BLaER1 (cell line): ENCODE measurements at regions not wholly inside any gene's neighbourhood (a gene's known extent, or its start where the extent isn't known, plus 50 kb on each side); places are given as distances from the start of the nearest gene placed in this dataset.
A peak's percentile ranks its signal among the peaks of the same experiment; 100 is the strongest.

ENCODE experiments used
- H3K27ac ChIP-seq: shearing (Covaris generic); formaldehyde crosslinking; 2 replicates; pipeline ENCODE4 v1.8.1; 2022
- H3K27me3 ChIP-seq: shearing (Covaris generic); formaldehyde crosslinking; 2 replicates; pipeline ENCODE4 v1.8.1; 2022
- H3K36me3 ChIP-seq: shearing (Covaris generic); formaldehyde crosslinking; 2 replicates; pipeline ENCODE4 v1.8.1; 2022
- H3K4me1 ChIP-seq: shearing (Covaris generic); formaldehyde crosslinking; 2 replicates; pipeline ENCODE4 v1.8.1; 2022
- H3K4me2 ChIP-seq: shearing (Covaris generic); formaldehyde crosslinking; 2 replicates; pipeline ENCODE4 v1.8.1; 2022
- H3K4me3 ChIP-seq: shearing (Covaris generic); formaldehyde crosslinking; 2 replicates; pipeline ENCODE4 v1.8.1; 2022
- H3K9ac ChIP-seq: shearing (Covaris generic); formaldehyde crosslinking; 2 replicates; pipeline ENCODE4 v1.8.1; 2022
- H3K9me3 ChIP-seq: shearing (Covaris generic); formaldehyde crosslinking; 2 replicates; pipeline ENCODE4 v1.8.1; 2022
- H4K20me1 ChIP-seq: shearing (Covaris generic); formaldehyde crosslinking; 2 replicates; pipeline ENCODE4 v1.8.1; 2022
- Cebpa-rat ChIP-seq: shearing (Covaris generic); IDR thresholded peaks from 2 replicates; pipeline ENCODE4 v1.8.1; 2022

DNA sequence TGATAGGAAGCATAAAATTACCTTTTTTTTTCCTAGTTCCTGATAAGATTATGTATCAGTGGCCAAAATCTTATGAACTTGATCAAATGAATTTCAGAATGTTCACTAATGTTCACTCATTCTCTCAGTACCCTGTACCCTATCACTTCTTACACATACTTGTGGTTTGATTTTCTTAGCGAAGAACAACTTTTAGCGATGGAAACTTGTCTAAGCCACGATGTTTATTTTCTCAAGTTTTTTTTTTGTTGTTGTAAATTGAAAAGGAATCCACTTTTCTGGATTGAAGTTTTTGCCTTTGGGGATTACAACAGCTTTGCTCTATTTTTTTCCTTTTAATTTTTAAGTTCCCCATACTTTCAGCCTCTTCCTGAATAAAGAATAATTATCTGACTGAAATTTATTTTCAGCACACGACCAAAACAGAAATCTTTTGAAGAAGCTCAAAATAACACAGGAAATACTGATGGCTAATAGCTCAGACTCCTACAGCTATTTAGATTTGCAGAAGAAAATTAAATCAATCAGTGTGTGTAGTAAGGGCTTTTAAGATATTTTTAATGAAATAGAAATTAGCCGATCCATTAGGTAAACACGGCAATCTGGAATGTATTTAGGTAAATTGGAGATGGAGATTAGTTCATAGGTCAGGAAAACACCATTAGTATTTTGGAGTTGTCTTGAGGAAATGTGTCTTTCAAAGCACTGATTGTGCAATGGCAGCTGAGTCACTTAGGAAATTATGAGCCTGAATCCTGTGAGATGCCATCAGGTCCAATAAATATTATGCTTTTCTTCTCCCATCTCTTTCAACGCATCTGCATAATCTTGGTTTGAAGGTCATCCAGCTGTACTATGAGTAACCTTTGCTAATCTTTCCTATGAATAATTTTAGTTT is 217.5 kb downstream of the GJA1 start:
- Histone ChIP-seq H3K9me3 (peaks cover 17% of the 10 kb centered on the region), H3K4me1 (peaks cover 38% of the 10 kb centered on the region), H3K27ac (peak overlapping the region; percentile 69), H3K27me3 (no peaks in the 10 kb centered on the region), H4K20me1 (no peaks in the 10 kb centered on the region), H3K9ac (peak overlapping the region; percentile 45; the same call in 1 of the 2 replicates), H3K4me2 (peak overlapping the region; percentile 81), H3K4me3 (peak overlapping the region; percentile 3; the same call in 1 of the 2 replicates), H3K36me3 (no peaks in the 10 kb centered on the region)
- TF ChIP-seq Cebpa-rat: no peak; the same call in 1 of the 2 replicates

DNA sequence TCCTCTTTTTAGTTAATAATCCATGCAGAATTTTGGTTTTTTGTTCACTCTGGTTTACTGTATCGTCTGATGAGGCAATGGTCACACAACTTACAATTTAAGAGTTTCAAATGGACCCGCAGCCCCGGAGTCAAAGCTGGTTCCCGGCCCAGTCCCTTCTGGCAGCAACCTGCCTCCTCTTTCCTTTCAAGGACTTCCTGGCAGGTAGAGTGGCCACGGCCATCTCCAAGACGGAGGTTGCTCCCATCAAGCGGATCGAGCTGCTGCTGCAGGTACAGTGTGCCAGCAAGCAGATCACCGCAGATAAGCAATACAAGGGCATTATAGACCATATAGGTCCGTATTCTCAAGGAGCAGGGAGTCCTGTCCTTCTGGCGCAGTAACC is 218.2 kb downstream of the GJA1 start:
- no peak for TF ChIP-seq Cebpa-rat
- no peak overlapping the region for H3K9ac ChIP-seq

DNA sequence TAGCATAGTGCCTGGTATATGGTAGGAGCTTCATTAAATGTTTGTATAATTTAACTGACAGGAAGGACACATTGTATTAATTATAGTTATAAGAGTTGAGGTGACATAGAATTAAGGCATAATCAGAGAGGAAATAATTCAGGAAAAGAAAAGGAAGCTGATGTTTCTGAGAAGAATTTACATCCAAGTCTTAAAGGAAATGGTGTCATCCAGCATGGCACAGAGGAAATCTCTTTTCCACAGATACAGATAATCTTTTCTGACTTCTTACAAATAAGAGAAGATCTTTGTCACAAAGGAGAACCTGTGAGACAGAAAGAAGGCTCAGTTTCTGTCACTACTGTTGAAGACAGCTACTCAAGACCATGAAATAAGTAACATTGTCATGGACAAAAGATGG is 222.5 kb downstream of the GJA1 start:
- Histone ChIP-seq H4K20me1 (no peaks in the 10 kb centered on the region), H3K9ac (no peak overlapping the region), H3K4me3 (no peak overlapping the region), H3K4me1 (peaks cover 12% of the 10 kb centered on the region), H3K4me2 (no peak overlapping the region), H3K36me3 (no peaks in the 10 kb centered on the region), H3K9me3 (peaks cover 9% of the 10 kb centered on the region), H3K27me3 (no peaks in the 10 kb centered on the region), H3K27ac (no peak overlapping the region)
- TF ChIP-seq Cebpa-rat: no peak

More for the DNA sequence above, 218.2 kb downstream of the GJA1 start:
- no peaks in the 10 kb centered on the region for H3K36me3 ChIP-seq
- H3K27me3 ChIP-seq: no peaks in the 10 kb centered on the region
- no peak overlapping the region for H3K4me3 ChIP-seq
- H4K20me1 ChIP-seq: no peaks in the 10 kb centered on the region
- H3K4me1 ChIP-seq: peaks cover 38% of the 10 kb centered on the region
- H3K27ac ChIP-seq: peak overlapping the region; percentile 69
- H3K4me2 ChIP-seq: peak overlapping the region; percentile 81
- H3K9me3 ChIP-seq: peaks cover 13% of the 10 kb centered on the region

DNA sequence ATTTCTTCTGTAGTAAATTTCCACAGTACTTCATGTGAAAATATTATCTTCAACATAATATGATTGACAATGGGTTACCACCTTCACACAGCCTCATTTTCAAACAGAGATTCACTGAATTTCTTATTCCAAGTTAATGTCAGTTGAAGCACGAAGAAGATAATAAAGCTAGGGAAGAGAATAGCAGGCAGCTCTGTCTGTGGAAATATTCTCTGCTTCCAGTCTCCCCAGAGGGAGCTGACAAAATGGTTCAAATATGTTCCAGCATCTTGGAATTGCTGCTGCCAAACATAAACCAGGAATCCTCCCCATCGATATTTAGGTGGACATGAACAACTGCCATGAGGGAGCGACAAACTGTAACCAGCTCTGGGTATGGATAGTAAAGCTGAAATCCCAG is 224.8 kb downstream of the GJA1 start:
- Histone ChIP-seq H3K4me3 (no peak overlapping the region), H3K4me2 (no peak overlapping the region), H3K9me3 (no peaks in the 10 kb centered on the region), H4K20me1 (no peaks in the 10 kb centered on the region), H3K4me1 (no peaks in the 10 kb centered on the region), H3K27ac (no peak overlapping the region), H3K9ac (no peak overlapping the region), H3K27me3 (no peaks in the 10 kb centered on the region), H3K36me3 (no peaks in the 10 kb centered on the region)
- TF ChIP-seq Cebpa-rat: no peak

DNA sequence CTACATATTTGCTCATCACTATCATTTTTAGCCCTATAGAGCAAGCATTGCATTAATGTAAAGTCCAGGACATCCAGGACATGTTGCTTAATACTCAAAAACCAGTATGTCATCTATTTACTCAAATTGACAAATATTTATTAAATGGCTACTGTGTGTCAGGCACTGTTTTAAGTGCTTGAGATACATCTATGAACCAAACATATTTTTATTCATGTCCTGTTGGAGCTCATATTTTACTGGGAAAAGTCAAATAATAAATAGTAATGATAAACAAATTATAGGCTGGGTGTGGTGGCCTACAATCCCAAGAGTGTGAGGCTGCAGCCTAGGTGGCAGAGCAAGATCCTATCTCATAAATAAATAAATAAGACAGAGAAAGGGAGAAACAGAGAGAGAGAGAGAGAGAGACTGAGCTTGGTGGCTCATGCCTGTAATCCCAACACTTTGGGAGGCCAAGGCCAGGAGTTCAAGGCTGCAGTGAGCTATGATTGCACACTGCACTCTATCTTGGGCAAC is 227.9 kb downstream of the GJA1 start:
- Histone ChIP-seq H3K4me2 (no peak overlapping the region), H3K36me3 (no peaks in the 10 kb centered on the region), H3K27ac (no peak overlapping the region)

DNA sequence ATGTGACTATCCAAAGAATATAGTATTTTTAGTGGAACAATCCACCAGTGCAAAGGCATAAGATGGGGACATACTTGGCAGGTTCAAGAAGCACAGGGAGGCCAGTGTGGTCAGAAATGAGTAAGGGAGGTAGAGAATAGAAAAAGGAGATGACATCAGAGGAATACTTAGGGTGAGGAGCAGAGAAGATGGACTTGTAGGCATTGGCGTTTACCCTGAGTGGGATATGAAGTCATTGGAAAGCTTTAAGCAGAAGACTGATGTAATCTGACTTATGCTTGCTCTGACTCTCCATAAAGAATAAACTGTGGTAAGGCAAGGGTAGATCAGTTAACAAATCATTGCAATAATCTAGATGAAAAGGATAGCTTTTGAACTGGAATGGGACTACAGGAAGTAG is 228.7 kb downstream of the GJA1 start:
- no peak overlapping the region for H3K27ac ChIP-seq
- no peak overlapping the region for H3K9ac ChIP-seq
- no peaks in the 10 kb centered on the region for H3K4me1 ChIP-seq
- TF ChIP-seq Cebpa-rat: no peak
- H4K20me1 ChIP-seq: no peaks in the 10 kb centered on the region
- H3K27me3 ChIP-seq: no peaks in the 10 kb centered on the region
- H3K4me3 ChIP-seq: no peak overlapping the region
- H3K9me3 ChIP-seq: no peaks in the 10 kb centered on the region; the same call in 1 of the 2 replicates
- no peaks in the 10 kb centered on the region for H3K36me3 ChIP-seq
- no peak overlapping the region for H3K4me2 ChIP-seq

More for the DNA sequence above, 227.9 kb downstream of the GJA1 start:
- Histone ChIP-seq H3K4me1 (no peaks in the 10 kb centered on the region), H3K9me3 (no peaks in the 10 kb centered on the region), H3K9ac (no peak overlapping the region), H3K27me3 (no peaks in the 10 kb centered on the region), H4K20me1 (no peaks in the 10 kb centered on the region), H3K4me3 (no peak overlapping the region)
- no peak for TF ChIP-seq Cebpa-rat

DNA sequence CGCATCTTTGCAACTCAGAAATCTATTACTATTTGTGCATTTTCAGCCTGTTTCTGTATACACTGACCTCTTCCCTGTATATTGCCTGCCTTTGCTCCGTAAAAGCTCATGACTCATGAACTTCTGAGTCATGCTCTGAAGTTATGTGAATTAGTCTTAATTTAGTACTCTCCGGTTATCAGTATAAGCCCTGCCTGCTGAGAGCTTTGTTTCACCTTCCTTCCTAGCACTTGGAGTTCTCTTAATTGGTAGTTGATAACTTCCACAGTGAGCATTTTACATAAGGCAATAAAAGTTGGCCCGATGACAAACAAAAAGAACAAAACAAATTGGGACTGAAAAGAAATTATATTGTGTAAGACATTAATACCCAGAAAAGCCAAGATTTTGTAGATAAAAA is 231.4 kb downstream of the GJA1 start:
- no peak overlapping the region for H3K4me2 ChIP-seq
- no peaks in the 10 kb centered on the region for H3K36me3 ChIP-seq
- no peak for TF ChIP-seq Cebpa-rat
- peaks cover 1% of the 10 kb centered on the region; the same call in 1 of the 2 replicates for H3K4me1 ChIP-seq
- no peak overlapping the region for H3K9ac ChIP-seq
- no peaks in the 10 kb centered on the region for H3K27me3 ChIP-seq
- H3K9me3 ChIP-seq: peaks cover 5% of the 10 kb centered on the region; the same call in 1 of the 2 replicates
- H4K20me1 ChIP-seq: no peaks in the 10 kb centered on the region
- H3K4me3 ChIP-seq: no peak overlapping the region
- H3K27ac ChIP-seq: no peak overlapping the region

DNA sequence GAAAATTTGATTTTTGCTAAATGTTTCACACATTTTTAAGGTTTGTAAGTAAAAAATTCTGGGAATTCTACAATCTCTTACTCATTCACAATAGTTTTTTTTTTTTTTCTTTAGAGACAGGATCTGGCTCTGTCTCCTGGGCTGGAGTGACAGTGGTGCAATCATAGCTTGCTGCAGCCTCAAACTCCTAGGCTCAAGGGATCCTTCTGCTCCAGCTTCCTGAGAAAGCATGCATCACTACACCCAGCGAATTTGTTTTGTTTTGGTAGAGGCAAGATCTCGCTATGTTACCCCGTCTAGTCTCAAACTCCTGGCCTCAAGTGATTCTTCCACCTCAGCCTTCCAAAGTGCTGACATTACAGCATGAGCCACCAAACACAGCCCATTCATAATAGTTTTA is 232.8 kb downstream of the GJA1 start:
- TF ChIP-seq Cebpa-rat: no peak
- Histone ChIP-seq H3K9me3 (peaks cover 5% of the 10 kb centered on the region; the same call in 1 of the 2 replicates), H3K27me3 (no peaks in the 10 kb centered on the region), H3K36me3 (no peaks in the 10 kb centered on the region), H3K27ac (no peak overlapping the region), H4K20me1 (no peaks in the 10 kb centered on the region), H3K4me3 (no peak overlapping the region), H3K4me1 (peaks cover 16% of the 10 kb centered on the region), H3K4me2 (no peak overlapping the region), H3K9ac (no peak overlapping the region)

DNA sequence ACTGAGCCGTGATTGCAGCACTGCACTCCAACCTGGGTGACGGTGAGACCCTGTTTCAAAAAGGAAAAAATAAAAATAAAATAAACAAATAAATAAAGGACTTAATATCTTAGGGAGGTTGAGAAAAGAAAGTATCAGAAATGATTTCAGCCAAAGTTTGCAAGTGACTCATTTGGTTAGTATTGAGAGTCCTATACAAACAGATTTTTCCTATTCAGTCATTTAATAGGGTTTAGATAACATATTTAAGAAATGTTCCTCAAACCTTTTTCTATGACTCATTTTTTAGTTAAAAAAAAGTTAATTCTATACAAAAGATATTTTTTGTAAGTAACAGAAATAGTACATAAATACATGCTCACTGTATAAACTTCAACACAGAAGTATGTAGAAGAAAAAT is 235.1 kb downstream of the GJA1 start:
- Histone ChIP-seq H3K4me3 (no peak overlapping the region), H3K36me3 (no peaks in the 10 kb centered on the region), H3K9ac (no peak overlapping the region), H3K9me3 (peaks cover 5% of the 10 kb centered on the region; the same call in 1 of the 2 replicates), H3K27ac (no peak overlapping the region), H3K27me3 (no peaks in the 10 kb centered on the region), H3K4me1 (peaks cover 21% of the 10 kb centered on the region), H3K4me2 (no peak overlapping the region), H4K20me1 (no peaks in the 10 kb centered on the region)
- TF ChIP-seq Cebpa-rat: no peak

DNA sequence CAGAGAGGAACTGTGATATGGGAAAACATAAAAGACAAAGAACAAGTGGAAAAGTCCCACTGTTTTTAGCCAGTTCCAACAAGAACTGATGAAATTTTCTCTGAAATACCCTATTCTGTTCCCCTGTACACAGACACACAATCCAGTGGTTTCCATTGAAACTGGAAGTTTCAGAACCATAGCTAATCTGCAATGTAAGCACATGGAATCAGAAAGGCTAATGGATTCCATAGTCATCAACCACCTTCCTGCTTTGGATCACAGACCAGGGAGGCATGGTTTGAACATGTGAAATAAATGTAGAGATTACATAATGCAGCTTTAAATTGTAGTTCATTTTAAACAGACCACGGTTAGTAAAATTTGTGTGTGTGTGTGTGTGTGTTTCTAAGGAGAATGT is 242.1 kb downstream of the GJA1 start:
- Histone ChIP-seq H3K36me3 (no peaks in the 10 kb centered on the region), H3K27ac (no peak overlapping the region), H4K20me1 (no peaks in the 10 kb centered on the region), H3K27me3 (no peaks in the 10 kb centered on the region), H3K9me3 (peaks cover 2% of the 10 kb centered on the region; the same call in 1 of the 2 replicates), H3K4me3 (no peak overlapping the region), H3K9ac (no peak overlapping the region), H3K4me2 (no peak overlapping the region), H3K4me1 (peaks cover 13% of the 10 kb centered on the region)
- TF ChIP-seq Cebpa-rat: no peak
